GM18867 (cell line): ENCODE measurements at regions not wholly inside any gene's neighbourhood (a gene's known extent, or its start where the extent isn't known, plus 50 kb on each side); places are given as distances from the start of the nearest gene placed in this dataset.
"Not testable (repeated sequence)": the region's sequence is repeated elsewhere in the genome, so short reads cannot be mapped to it uniquely, and the experiment has no call there.

Experiments used
- ATAC-seq: cut with Tn5 transposase; IDR thresholded peaks from one replicate; pipeline ENCODE4 v1.9.1; 2021; ENCODE audit warnings: mild to moderate bottlenecking, moderate library complexity; ENCODE audit not compliant: unreplicated experiment

DNA sequence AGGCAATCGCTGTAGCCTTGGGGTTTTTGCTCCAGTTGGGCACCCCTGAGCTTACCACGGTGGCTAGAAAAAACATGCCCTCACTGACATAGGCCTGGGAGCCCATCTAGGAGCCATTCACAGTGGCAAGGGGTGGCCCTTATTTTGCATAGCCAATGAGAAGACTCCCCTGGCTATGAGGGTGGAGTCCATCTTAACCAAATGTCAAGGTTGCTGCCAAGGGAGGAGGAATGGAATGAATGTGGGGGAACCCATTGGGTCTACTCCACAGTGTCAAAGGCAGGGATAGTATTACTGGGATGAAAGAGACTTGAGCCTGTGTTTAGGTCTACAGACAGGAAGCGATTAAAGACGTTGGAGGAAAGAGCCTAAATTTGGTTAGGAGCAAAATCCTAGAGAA lies 295.7 kb upstream of the PLGLB2 start:
- ATAC-seq: not testable (repeated sequence)

DNA sequence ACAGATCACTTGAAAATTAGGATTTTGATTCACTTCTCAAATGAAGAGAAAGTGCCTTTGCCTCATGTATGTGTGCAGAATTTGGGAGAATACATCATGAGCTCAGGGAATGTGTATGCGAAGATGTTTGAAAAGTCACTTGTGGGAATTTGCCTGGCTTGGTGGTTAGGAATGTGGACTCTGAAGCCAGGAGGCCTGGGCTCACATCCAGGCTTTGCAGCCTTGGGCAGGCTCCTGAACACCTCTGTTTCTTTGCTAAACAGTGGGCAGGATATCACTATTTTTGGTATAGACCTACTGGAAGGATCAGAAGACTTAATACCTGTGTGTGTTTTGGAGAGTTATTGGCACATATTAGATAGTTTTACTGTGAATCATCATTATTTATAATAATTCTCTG lies 295.0 kb upstream of the PLGLB2 start:
- not testable (repeated sequence) for ATAC-seq

GRCh38 chr2:87453965-87454364 lies 293.9 kb upstream of the PLGLB2 start:
- not testable (repeated sequence) for ATAC-seq

GRCh38 chr2:87454421-87454820 lies 293.5 kb upstream of the PLGLB2 start:
- ATAC-seq: not testable (repeated sequence)

DNA sequence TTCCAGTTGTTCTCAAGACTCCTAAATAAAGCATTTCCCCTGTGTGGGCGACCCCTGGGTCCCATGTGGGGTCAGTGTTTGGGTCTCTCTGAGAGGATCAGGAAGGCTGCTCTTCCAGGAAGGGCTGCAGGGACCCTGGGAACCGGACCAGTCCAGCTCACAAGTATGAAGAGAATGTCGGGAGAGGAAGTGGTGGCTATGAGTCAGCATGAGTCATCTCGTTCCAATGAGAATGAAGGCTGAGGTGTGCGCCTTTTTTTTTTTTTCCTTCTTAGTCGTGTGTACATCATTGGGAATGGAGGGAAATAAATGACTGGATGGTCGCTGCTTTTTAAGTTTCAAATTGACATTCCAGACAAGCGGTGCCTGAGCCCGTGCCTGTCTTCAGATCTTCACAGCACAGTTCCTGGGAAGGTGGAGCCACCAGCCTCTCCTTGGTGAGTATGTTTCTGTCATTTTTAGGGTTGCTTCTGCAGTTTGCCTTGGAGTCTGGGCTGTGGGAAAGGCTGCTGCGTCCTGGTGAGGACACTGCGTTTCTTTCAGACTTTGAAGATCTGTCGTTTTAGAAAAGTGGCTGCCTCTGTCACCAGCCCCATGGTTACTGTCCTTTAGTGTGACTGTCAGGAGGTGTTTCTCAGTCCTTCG lies 292.6 kb upstream of the PLGLB2 start:
- ATAC-seq: peak; percentile 45

- ATAC-seq: peak; percentile 29
These were observed 292.0 kb upstream of the PLGLB2 start for GRCh38 chr2:87455854-87456249.

GRCh38 chr2:87456477-87457128 lies 291.3 kb upstream of the PLGLB2 start:
- ATAC-seq: peak; percentile 69

DNA sequence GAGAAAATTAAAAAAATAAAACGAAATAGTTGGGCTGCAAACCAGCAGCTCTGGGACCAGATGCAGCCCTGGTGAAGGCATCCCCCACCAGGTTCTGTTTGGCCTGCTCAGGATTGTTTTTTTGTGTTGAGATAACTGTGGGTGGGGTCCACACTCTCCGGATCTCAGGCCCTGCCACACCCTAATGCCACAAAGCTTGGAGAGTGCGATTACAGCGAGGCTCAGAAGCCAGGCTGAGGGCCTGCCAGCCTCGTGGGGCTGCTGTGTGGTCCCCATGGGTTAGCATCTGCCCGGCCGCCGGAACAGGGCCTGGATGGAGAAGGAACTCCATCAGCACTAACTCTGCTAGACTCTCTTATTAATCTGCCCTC lies 290.8 kb upstream of the PLGLB2 start:
- ATAC-seq: not testable (repeated sequence)

GRCh38 chr2:87458938-87459337 lies 288.9 kb upstream of the PLGLB2 start:
- ATAC-seq: not testable (repeated sequence)

DNA sequence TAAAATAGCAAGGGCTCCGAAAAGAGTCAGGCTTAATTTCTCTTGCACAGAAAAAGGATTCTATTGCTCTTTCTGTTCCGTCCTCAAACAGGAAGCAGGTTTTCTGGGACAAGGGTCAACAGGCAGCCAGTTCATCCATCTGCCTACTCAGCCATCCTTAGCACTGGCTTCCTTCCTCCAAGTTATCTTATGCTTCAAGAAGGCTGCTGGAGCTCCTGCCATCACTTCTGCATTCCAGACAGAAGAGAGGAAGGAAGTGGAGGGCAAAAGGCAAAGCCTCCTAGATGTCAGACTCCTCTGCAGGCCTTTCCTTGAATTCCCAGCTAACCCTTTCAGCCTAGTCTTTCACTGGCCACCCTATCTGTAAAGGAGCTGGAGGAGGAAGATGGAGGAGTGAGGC lies 287.8 kb upstream of the PLGLB2 start:
- not testable (repeated sequence) for ATAC-seq

DNA sequence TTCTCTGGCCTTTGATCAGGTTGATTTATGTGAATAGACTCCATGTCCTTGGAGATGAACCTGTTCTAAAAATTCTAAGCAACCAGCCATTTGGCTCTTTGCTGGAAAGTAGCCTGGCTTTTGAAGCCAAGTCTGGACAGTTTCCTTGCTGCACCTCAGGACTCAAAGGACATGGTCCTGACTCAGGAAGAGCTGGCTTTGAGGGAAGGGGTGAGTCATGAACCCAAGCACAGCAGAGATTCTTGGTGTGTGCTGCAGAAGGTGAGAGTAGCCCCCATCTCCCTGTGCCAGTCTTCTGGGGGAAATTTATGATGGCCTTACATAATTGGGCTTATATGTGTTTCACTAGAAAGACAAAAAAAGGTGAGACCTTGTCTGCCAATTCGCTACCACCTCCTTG lies 287.2 kb upstream of the PLGLB2 start:
- ATAC-seq: not testable (repeated sequence)

DNA sequence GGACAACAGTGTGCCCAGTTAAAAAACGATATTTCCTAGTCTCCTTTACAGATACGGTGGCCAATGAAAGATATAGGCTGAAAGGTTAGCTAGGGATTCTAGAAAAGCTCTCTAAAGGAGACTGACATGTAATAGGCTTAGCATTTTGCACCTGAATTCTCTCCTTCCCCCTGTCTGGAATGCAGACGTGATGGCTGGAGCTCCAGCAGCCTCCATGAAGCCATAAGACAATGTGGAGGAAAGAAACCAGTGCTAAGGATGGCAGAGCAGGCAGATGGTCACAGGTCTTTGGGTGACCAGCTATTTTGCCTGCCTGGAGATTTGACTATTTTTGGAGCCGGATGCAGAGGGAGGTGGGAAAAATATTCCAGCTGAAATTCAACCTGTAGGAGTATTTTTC lies 286.2 kb upstream of the PLGLB2 start:
- not testable (repeated sequence) for ATAC-seq

DNA sequence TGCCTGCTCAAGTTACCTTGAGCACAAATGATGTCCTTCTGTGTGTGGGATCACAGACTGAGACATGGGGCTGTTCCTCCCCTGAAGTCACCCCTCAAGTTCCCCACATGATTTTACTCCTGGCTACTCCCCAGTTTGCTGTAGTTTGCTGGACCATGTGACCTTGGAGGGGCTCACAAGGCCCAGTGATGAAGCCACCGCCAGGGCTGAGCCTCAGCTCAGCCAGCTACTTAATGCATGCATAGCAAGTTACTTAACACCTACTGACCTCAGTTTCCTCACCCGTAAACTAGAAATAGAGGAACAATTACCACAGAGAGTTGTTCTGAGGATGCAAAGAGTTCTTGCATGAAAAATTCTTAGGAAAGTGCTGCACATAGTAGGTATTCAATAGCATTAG lies 283.7 kb upstream of the PLGLB2 start:
- ATAC-seq: not testable (repeated sequence)

DNA sequence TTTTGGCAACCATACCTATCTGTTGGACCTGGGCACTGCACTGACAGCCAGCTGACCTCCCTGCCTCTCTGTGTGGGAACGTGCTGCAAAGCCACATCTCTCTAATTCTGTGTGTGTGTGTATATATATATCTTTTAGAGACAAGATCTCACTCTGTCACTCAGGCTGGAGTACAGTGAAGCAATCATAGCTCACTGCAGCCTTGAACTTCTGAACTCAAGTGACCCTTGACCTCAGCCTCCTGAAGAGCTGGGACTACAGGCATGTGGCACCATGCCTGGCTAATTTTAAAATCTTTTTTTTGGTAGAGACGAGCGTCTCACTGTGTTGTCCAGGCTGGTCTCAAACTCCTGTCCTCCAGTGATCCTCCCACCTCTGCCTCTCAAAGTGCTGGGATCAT lies 282.2 kb upstream of the PLGLB2 start:
- ATAC-seq: not testable (repeated sequence)

DNA sequence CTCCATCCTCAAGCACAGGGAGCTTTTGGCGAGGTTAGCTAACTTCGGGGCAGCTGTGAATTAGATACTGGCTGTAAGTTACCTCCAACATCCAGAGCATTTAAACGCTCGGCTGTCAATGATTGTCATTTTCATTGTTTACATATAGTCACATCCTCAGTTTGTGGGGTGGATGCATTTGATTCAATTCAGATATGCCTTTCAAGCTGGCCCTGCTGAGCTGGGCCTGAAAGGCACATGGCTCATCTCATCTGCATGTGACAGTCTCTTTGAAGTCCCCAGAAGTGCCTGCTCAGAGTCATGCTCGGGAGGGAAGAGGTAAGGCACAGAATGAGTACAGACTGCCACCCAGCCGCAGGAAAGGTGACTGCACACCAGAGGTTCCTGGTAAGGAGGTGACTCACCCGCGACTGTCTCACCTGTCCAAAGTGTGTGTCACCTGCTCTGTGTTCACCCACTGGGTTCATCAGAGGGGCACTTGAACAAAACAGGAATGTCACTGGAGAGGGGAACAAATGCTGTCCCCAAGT lies 281.2 kb upstream of the PLGLB2 start:
- ATAC-seq: peak; percentile 67

- ATAC-seq: not testable (repeated sequence)
These were observed 279.4 kb upstream of the PLGLB2 start for GRCh38 chr2:87468429-87468981.

DNA sequence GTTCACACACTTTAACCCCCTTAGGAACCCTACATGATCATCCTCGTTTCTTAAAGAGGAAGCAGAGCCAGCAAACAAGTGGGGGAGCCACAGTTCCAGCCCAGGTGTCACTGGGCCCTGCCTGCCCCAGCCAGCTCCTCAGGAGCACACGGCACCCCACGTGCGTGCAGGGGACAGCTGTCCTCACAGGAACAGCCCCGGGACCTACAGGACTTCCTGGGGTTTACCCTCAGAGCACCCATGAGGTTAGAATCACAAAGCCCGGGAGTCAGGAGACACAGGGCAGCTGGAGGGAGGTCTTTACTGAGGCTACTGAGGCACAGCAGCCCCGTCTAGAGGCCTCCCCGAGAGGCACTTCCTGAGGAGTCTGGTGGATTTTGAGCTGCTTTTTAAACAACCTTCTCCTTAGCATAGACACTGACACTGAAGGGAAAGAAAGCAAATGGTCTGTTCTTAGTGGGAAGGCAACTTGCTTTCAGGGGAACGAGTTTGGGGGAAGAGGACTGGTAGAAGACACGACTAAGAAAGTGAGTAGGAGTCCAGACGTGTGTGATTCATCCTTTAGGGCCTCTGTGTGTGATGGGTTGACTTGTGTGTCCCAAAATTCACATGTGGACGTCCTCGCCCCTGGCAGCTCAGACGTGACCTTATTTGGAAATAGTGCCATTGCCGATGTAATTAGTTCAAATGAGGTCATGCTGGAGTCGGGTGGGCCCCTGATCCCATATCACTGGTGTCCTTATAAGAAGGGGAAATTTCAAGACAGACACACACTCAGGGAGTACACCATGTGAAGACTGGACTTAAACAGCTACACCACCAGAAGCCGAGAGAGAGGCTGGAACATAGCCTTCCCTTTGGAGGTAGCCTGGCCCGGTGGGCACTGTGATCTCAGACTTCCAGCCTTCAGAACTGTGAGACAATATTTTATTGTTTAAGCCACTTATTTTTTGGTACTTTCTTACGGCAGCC lies 278.4 kb upstream of the PLGLB2 start:
- ATAC-seq: not testable (repeated sequence)

DNA sequence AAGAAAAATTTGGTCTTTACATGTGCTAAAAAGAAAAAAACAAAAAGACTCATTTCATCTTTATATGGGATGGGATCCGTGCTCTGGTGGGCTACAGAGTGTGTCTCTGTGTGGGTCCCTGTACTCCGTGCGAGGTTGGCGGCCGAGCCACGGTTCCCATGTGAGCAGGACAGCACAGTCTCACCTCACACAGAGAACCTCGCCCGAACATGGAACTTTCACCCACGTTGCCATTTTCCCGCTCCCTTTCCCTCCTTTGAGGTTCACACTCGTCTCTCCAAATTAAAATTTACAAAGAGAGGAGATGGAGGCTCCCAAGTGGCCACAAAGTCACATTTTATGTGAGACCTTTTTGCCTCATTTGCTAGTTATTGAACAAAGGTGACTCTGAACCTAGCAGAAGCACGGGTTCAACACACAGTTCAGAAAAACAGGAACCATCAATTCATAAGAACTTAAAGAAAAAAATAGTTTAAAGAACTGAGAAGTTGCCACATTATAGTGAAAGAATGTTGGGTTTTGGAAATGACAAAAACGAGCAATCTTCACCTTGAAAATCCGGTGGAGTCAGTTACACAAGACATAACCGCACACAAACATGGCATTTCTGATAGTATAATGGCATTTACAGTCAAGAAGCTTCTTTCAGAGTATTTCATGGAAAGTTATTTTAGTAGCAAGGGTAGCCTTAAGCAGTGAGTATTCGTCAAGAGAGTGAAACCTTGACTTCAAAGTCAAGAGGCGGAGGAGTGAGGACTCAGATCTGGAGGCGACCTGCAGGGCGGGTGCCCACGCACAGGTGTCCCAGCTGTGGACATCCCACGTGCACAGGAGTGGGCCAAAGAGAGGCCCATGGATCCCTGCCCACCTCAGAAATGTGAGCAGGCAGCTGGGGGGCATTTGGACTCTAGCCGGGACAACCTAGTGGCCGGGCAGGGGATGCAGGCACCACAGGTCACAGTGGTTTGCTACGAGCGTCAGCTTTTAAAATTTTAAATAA lies 277.2 kb upstream of the PLGLB2 start:
- ATAC-seq: peak; percentile 52

DNA sequence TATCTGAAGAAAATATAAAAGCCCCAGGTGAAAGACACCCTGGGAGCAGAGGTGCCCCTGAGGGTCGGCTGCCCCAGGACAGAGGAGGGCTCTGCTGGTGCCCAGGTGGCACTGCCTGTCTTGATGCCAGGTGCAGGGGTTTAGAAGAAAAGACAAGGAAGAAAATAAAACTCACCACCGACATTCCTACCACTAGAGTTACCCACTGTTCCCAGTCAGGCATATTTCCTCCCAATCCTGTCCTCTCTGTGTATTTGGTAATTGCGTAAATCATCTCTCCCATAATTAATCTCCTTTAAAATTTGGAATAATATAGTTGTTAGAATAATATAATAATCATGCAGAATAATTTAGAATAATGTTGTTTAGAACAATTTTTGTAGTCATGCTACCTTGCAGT lies 276.4 kb upstream of the PLGLB2 start:
- not testable (repeated sequence) for ATAC-seq
